NT2/D1 (cell line): ENCODE measurements at regions not wholly inside any gene's neighbourhood (a gene's known extent, or its start where the extent isn't known, plus 50 kb on each side); places are given as distances from the start of the nearest gene placed in this dataset.

ENCODE experiments used
- YY1 ChIP-seq: IDR thresholded peaks from 2 replicates; pipeline ENCODE4 v1.6.1; 2011; ENCODE audit not compliant: insufficient read length, insufficient read depth
- ZNF274 ChIP-seq: IDR thresholded peaks from 2 replicates; pipeline ENCODE4 v1.6.1; 2011; ENCODE audit warnings: mild to moderate bottlenecking, low read depth, low read length

- TF ChIP-seq ZNF274 = no peak
- no peak for TF ChIP-seq YY1
Observed at GRCh38 chr11:122344215-122344614, 228.2 kb upstream of the BLID start.
